DMS 273 treated with DMSO at 0.1 percent for 48 hours (cell line): ENCODE measurements at regions not wholly inside any gene's neighbourhood (a gene's known extent, or its start where the extent isn't known, plus 50 kb on each side); places are given as distances from the start of the nearest gene placed in this dataset.

Experiments used
- DNase-seq: peaks from one replicate; lab custom pipeline; 2025; lab: John Stamatoyannopoulos, UW

DNA sequence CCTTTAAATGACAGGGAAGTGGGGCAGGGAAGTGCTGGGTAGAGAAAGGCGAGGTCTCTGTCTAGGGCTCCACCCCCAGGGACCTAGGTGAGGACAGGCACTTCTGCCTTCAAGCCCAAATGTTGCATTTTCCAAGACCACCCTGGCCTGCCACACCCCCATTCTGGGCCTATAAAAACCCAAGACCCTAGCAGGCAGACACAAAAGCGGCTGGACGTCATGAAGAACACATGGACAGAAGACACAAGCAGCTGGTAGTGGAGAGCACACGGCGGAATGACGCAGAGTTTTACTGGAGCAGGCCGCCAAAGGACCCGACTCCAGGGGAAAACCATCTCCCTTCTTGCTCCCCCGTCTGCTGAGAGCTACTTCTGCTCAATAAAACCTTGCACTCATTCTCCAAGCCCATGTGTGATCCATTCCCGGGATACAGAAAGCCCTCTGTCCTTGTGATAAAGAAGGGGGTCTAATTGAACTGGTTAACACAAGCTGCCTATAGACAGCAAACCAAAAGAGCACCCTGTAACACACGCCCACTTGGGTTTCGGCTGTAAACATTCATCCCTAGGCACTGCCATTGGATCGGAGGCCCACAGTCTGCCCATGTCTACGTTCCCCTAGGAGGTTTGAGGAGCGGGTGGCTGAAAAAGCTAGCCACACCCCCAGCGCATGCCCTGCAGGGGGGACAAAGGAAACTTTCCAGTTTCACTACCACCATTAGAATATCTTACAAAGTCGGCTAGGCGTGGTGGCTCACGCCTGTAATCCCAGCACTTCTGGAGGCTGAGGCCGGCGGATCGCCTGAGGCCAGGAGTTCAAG lies 622.2 kb upstream of the SALL1 start:
- no peak for DNase-seq

DNA sequence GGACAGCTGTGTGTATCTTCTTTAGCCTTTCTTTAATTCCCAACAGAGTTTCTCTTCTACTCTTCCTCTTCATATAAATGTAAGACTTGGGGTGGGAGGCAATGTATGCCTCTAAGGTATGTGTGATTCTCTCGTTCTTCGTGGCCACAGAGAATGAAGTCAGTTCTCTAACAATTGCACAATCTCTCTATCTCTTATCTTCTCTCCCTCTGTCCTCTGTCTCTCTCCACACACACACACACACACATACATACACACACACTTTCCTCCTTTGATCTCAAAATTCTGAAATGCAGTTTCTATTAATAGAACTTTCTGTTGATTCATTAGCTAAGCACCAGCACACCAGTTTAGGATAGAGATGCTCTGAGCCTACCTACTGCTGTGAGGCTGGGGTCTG lies 615.7 kb upstream of the SALL1 start:
- DNase-seq, result no peak

DNA sequence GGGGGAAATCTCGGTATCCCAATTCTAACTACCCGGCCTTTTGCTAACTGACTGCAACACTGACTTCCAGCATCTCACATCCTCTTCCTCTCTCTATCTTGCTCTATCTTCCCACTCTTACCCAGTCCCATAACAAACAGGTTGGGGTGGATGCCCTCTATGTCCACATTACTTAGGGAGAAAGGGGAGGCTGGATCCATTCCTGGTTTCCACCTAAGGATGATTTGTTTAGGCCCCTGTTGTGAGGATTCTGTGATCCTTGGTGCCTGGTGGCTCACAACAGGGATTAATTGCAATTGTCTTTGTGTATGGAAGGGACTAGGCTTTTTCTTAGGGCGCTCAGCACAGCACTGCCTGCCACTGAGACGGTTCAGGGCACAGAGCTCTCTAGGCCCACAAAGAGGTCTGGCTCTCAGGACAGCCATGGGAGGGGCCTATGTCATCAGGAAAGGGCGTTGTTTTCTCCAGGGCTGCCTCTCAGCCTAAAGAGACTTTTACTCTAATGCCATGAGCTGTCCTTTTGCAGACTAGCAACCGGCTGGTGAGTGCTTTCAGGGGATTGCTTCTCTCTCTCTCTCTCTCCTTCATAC lies 612.1 kb upstream of the SALL1 start:
- DNase-seq, result no peak

DNA sequence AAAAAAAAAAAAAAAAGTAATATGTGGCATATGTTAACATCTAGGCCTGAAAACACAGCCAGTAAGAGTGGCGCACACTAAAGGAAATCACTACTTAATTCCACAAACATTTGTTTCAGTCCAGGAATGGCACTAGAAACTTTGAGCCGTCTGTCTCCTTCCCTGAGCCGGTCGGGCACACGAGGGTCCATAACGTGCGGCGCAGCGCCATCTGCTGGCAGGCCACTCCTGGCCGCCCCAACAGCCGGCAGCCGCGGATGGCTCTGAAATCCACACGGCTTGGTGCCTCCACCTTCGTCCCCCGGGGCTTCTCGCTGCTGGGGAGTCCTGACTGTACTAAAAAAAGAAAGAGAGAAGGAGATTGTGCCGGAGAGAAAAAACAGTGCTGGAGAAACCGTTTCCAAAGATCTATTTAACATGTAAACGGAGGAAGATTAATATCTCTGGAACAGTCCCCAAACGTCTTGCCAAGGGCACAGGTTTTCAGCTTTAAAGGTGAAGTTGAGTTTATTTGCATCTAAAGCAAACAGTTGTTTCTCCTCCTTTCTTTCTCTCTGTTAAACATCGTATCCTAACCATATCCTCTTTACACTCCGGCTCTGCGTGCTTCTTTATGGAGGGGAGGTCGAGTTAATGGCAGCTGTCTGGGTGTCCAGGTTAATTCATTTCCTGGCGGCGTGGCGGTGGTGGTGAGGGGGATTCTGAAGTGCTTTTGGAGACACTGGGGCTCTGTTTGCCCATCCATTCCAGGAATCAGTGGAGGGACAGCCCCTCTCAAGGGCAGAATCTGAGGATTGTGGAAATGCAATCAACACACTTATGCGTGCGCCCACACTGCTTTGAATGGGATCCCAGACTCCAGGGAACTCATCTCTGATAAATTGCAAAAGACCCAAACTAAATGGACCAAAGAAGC lies 611.3 kb upstream of the SALL1 start:
- DNase-seq, result peak; percentile 80

DNA sequence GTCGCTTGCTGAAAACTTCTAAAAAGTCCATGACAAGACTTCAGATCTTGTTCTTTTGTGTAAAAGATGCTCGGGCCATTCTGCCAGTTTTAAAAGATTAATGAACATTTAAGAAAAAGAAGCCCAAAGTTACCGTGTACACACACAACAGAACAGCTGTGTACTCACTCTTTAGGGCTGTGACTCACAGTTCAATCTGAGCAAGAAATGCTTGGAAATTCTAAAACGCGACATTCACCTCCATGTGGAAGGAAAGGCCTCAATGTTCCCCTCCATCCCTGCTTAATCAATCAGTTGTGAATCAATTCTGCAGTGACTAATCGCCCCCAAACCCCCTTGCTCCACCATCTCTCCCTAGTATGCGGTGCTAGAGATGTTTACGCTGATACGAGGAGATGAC lies 609.9 kb upstream of the SALL1 start:
- peak; percentile 59 for DNase-seq

DNA sequence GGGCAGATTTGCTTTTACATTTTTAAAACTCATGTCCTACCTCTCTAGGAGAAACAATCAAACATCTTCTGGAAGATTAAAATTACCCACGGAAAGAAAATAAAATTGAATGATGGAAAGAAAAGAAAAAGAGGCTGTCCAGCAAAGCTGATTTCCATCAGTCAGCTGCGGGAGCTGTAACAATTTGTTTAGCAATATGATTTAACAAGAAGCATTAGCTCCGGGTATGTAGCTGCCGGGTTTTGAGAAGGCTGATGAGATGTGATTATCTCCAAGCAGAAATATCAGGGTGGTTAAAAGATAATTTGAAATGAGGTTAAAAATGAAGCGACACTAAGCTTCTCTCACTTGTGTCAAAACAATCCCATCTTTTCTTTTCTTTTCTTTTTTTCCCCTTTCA lies 608.9 kb upstream of the SALL1 start:
- DNase-seq, result no peak

DNA sequence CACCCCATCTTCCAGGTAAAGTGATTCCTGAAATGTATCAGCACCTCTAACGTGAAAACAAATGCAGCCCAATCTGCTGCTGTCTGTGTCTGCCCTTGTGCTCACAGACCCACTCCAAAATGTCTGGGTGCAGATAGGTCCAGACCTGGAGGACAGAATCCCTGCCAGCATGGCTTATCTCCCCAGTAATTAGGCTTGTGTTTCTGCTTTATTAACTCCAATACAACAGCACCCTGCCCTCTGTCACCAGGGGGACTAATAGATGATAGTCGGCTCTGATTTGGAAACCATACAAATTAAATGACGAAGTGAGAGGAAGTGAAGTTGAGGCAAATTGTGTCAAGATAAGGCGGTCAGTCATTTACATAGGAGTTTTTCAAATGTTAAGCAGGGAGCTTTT lies 608.3 kb upstream of the SALL1 start:
- peak; percentile 59 for DNase-seq

DNA sequence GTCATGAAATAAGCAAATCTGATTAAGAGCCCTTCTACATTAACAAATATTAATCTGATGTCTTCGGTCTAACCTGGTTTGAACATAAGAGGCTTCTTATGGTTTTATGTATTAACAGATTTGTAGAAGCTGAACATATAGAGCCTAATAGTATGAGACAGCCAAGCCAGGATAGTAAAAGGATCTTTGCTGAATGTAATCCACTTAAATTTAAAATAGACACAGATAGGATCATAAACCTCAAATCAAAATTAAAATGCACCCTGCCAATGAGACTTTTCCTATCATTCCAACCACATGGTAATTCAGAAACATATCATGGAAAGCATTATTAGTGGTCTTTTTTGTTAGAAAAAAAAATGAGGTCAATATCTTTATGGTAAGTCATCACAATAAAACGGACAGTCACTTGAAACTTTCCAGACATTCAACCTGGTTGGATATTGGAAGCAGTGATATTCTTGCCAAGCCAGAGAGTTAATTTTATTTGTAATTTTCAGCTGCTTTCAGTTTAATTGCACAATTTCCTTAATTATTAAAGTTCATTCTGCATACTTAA lies 606.9 kb upstream of the SALL1 start:
- no peak for DNase-seq

DNA sequence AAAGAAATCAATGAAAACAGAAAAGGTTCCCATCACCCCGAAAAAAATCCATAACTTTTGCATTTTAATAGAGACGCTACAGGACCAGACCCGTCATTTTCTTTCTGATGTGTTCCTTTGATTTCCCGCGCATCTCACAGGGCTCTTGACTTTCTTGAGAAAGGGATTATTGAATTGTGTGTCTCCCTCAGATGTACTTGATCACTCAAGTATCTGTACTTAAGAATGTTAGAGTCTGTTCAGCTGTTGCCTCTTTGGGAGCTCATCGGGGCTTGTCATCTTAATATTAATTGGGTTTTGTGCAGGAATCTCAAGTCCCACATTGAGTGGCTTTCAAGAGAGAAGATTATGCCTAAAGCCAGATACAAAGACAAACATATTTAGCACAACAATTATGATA lies 606.4 kb upstream of the SALL1 start:
- no peak for DNase-seq

DNA sequence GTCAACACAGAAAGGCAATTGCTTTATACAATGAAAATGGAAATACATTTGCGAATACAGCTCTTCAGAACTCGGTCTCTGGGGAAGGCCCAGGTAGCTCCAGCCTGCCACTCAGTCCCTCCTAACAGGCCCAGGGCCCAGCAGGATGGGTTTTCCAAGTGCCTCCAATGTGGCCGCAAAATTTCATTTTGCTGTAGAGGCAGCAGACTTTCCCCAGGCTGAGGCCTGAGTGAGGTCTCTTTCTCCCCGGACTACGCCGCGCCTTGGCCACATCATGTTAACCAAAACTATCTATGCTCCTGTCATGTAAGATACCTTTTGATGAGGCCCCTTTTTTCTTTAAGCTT lies 606.0 kb upstream of the SALL1 start:
- no peak for DNase-seq

DNA sequence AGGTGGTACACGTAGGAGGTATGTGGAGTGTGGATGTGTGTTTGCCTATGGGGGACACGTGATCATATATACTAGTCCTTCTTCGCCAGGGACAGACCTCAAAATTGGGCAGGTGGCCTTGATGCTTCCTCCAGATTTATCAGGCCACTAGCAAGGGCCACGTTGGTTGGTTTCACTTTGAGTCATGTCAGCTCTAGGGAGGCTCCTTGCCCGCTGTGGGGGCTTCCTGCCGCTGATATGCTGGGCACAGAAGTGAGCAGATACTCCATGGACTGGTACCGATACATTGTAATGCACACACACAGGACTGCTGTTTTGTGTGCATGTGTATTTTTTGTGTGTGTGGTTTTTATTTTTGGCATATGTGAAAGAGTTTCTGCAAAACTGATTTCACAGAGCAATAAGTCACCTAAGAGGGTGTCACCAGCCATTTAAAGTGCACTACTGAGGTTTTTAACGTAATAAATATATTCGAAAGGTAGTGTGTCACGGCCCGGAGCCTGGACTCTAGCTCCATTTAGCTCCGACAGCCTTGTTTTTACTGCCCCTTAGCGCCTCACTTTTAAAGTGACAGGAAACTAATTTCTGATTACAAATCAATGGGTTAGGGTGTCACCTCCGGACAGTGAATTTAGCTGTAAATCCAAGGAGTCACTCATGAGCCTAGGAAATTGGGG lies 605.5 kb upstream of the SALL1 start:
- DNase-seq, result no peak

DNA sequence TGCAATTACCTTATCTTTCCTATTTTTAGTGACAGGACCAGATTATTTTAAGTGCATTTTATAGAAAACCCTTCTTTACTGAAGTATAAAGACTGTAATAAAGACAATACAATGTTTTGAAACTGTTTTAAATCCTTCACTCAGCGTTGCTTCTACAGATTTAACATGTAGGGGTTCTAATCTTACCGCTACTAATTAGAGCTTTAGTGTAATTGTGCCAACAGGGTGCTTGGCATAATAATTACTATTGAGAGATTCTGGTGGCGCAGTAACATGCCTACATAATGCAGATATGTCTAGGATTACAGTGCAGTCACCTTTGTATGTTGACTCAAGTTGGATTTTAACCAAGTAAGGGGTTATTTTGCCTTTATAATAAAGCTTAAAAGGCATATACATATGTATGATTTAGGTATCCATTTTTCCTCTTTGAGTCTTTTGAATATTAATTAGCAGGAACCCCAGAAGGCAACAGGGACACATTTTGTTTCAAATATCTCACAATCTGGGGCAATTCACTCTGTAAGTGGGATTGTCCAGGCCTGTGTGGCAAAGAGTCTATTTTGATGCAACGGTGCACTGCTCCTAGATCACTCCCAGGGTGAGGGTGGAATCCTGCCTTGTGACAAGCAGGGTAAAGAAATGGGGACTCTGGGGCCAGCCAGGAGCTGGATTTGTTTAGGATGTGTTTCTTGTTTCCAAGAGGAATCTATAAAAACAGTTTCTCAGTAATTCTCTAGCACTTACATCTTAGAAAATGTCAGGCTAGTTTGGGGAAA lies 604.7 kb upstream of the SALL1 start:
- no peak for DNase-seq

DNA sequence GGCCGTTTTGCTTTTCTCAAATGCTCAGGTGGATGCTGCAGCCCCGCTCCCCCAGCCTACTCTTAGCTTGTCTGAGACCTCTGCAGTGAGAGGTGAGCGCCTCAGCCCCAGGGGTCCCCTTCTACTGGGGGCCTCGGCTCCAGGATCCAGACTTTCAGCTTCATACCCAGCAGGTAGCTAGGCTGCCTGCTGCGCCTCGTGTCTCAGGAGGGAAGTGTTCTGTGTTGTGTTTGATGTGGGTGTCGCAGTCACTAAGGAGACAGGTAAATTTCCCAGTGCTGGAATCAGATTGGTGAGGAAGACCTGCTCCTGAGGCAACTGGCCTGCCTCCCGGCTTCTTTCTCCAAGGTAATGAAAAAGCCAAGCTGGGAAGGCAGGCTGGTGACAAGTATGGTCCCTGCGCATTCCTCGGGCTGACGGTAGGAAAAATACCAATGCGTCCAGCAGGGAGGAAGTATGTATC lies 604.0 kb upstream of the SALL1 start:
- no peak for DNase-seq

DNA sequence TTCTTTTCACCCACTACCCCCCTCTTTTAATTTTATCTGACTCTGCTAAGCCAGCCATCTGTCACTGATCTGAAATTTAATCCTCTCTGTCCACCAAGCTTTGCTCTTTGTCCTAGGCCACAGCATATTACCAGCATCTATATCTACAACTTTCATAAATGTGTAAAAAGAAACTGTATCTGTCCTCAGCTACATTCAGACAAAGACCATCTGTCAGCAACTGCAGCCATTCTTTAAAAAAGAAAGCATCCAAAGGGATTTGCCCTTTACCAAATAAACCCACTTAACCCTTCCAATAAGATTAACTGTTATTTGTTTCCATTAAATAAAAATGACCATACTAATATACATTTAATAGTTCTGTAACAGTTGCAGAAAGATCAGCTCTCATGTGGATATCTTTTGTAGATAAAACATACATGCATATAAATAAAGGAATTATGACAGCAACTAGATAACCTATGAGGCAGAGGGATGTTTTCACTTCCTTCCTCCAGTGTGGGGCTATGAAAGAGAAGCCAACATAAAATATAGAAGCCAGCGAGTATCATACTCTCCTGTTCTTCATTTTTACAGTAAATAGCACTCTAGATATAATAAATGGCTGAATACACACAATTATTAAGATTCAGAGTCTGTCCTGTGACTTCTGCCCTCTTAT lies 602.5 kb upstream of the SALL1 start:
- DNase-seq, result peak; percentile 85

DNA sequence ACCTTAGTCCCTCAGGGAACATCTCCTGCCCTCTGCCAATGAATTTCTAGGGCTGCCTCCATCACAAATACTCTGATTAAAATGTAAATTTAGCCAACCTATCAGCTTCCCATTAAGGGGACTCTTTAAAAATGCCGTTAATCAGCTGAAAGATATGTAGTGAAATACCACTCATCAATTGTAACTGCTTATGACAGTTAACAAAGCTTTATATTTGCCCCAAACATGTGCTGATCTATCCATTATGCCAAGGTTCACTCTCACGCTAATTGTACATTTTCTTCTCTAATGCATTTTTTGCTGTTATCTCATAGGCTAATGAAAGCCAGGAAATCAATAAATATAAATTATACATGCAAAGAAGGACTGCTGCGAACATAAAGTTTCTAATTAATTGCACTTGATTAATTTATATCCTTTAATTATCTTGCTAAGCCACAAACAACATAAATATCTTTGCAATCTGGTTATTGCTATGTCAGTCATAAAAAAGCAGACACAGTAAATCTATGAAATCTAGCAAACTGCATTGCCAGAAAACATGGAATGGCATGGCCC lies 601.4 kb upstream of the SALL1 start:
- no peak for DNase-seq

DNA sequence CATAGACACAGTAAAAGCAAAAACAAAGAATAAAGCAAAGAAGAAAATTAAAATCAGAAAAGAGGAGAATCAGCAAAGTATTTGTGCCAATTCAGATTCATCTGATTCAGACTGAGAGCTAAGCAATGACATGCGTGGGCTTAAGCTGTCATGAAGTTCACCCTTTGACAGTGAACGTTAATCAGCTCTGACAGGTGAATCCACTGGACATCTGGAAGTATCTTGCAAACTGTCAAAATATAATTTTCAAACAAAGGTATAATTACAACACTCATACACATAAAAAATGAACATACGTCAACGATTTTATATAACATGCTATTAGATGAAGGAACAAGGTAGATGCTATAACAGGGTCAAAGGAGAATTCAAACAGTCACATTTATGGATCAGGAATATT lies 596.3 kb upstream of the SALL1 start:
- no peak for DNase-seq

DNA sequence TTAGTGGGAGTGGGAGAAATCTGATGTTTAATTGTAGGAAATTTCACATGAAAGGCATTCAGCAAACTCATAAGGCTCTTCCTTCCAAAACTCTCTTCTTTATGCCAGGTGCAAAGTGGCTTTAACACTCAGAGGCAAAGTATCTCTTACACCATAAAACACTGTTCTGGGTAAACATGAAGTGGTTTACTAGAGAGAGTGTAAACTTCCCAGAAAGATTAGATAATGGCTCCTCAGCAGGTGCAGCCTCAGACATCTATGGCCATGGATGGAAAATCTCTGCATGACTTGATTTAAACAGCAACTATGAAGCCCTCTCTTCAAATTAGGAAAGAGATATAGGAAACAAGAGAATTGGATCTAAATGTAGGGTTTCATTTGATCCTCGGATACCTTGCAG lies 583.1 kb upstream of the SALL1 start:
- DNase-seq, result no peak

DNA sequence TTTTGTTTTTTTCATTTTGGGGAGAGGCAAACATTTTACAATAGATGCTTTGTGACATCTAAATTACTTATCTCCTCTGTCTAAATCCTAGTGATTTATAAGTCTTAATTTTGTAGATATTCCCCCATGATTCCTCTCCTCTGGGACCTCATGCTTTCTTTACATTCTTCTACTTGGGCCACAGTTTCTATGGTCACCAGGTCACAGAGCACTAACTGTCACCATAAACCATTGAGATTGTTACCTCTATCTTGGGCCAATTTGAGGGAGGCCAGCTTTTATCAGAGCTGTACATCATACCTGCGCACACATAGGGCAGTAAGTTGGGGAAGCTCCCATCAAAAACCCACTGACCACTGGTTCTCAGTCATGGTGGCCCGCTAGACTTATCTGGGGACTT lies 582.1 kb upstream of the SALL1 start:
- no peak for DNase-seq

DNA sequence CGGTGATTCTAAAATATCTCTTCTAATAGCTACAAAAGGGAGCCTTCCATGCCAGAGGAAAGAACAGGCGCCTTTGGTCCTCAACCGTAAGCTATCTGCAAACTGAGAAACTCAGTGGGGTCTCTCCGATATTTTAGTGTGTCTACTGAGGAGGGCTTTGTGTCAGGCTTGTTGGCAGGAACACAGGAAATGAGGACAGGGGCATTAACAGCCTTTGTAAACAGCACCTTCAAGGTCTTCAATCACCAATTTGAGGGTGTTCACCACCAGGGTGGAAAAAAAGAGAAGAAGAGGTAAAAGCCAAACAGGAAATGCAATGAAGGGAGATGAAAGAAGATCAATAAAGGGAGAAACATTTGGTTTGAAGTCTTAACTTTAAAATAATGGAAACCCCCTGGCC lies 580.1 kb upstream of the SALL1 start:
- no peak for DNase-seq

DNA sequence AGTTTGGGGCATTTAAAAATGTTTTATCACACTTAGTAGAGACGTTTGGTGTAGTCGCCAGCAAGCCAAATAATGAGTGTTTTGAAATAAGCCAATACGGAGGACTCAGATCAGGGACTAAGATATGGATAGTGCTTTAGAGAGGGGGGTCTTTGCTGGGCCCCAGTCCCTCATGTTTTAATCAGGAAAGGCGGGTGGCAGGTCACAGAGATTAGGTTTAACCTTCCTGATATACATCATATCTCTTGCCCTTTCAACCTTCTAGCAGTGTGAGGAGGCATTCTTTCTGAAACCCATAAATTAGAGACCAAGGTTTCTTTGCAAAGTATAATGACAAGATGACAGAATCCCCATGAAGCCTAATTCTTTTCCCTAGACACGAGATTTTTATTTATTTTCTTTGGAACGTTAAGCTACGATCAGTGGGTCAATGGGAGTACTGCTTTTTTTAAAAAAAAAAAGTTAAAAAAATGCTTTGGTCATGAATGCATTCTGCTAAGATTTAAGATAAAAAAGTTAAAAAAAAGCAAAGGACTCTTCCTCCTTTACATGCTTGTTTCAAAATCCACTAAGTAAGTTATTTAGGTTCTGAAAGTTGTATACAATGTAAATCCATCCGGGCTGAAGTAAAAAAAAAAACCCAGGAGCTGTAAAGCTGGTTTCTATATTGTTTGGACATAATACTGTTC lies 572.1 kb upstream of the SALL1 start:
- no peak for DNase-seq
